NCI-H187 treated with DMSO at 0.1 percent for 48 hours (cell line): ENCODE measurements at regions not wholly inside any gene's neighbourhood (a gene's known extent, or its start where the extent isn't known, plus 50 kb on each side); places are given as distances from the start of the nearest gene placed in this dataset.

Experiments
- DNase-seq: peaks from one replicate; lab custom pipeline; 2025; lab: John Stamatoyannopoulos, UW

DNA sequence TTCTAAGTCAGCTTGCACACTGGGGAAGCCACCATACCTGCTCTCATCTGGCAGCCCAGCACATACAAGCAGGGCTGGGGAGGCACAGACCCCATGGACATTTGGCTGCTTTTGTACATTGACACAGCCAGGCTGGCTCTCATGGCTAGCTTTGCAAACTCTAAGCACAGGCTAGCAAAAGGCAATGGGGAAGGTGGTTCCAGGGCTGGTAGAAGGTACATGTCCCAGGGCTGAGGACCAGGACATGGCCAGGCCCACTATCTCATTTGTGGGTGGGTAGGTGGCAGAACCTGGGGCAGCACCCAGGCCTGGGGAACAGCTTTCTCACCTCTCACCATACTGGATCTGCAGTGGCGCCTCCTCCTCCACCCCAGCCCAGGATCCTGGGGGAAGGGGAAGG is 90.9 kb downstream of the HS1BP3 start:
- DNase-seq, result no peak

- no peak for DNase-seq
These were observed 89.8 kb downstream of the HS1BP3 start for GRCh38 chr2:20560891-20561636.

GRCh38 chr2:20561637-20562454 is 89.1 kb downstream of the HS1BP3 start:
- no peak for DNase-seq

DNA sequence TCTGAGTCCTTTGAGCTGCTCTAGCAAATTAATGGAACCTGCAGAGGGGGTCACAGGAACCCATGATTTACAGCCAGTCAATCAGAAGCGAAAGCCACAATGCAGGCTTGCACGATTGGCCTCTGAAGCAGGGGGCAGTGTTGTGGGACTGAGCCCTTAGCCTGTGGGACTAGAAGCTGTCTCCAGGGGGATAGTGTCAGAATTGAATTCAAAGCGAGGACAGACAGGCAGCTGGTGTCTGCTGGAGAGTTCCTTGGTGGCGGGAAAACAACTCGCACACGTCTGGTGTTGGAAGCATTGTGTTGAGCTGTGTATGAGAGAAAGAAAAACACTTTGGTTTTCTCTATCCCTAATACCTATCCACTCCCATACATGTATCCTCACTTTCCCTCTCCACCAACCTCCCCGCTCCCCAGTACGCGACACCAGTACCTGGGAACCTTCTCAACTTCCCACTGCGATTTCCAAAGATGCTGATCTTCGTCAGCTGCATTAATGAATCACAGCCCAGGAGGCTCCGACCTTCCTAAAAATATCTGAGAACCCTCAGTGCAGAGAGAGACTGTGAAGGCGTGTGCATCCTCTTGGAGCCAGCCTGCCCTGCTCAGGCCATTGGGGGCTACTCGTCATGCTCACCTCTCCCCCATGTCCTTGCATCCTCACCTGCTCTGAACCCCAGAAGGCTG is 88.2 kb downstream of the HS1BP3 start:
- no peak for DNase-seq

DNA sequence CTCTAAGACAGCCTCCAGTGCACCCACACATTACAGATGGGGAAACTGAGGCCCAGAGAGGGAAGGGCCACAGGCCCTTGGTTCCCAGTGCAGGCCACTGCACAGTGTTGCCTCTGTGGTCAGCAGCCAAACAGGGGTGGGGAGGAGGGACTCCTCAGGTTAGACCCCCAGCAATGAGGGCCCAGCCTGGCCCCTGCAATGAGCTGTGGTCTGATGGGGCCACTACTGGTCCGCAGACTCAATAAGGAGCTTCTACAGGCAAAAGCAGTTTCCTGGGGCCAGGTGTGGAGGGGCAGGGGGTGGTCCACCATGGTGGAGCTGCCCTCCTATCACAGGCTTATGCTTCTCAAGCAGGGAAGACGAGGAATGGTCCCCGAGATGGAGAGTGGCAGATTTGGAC is 87.6 kb downstream of the HS1BP3 start:
- no peak for DNase-seq

DNA sequence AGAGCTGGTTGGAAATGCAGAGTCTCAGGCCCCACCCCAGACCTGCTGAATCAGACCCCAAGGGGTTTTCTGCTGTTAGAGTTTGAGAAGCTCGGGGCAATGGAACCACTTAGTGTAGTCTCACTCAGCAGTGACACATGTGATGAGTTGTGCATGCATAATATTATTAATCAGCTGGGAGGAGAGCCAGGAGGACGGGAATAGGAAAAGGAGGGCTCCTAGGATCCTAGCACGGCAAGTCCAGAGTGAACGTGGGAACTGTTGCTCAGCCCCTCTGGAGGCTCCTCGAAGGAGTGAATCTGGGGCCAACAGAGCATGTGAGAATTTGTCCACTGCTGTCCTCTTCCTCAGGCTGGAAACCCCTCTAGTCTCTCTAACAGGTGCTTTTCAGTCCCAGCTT is 87.1 kb downstream of the HS1BP3 start:
- no peak for DNase-seq

GRCh38 chr2:20565101-20565622 is 85.7 kb downstream of the HS1BP3 start:
- no peak for DNase-seq

DNA sequence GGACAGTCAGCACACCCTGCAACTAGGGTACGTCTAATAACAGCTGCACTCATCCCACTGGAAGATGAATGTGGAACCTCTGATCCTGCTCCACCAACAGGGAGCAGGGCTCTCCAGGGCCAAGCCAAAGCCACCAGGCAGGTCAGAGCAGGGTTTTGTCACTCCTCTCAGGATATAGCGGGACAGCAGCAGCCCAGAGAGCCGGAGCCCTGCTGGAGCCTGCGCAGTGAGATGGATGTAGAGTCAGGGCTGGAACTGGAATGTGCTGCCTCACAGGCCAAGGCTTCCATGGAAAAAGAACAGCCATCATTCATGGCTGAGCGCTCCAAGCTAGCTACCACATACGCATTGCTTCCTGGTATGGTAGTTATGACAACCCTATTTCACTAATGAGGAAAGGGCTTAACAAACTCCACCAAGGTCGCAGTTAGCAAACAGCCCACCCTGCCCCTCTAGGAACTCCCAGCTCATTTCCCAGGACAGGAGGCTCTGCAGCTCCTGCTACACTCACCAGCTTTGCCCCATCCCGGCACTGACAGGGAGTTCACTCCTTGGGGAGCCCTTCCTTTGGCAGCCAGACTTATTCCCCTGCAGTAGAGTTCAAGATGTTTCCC is 85.2 kb downstream of the HS1BP3 start:
- no peak for DNase-seq

DNA sequence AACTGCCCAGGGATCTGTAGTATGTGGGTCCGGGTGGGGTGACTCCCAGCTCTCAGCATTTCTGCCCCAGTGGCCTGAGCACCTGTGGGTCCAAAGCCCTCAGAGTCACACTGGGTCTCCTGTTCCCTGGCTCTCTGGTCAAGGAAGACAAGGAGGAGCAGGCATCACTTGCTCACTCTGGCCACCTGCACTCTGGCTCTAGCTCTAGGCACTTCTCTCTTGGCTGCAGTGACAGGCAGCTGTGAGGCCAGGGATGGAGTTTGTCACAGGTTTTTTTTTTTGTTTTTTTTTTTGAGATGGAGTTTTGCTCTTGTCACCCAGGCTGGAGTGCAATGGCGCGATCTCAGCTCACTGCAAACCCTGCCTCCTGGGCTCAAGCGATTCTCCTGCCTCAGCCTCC is 84.6 kb downstream of the HS1BP3 start:
- DNase-seq, result no peak

GRCh38 chr2:20567159-20567925 is 83.6 kb downstream of the HS1BP3 start:
- no peak for DNase-seq
